ENCODE measurements at regions not wholly inside any gene's neighbourhood (a gene's known extent, or its start where the extent isn't known, plus 50 kb on each side); places are given as distances from the start of the nearest gene placed in this dataset.

DNA sequence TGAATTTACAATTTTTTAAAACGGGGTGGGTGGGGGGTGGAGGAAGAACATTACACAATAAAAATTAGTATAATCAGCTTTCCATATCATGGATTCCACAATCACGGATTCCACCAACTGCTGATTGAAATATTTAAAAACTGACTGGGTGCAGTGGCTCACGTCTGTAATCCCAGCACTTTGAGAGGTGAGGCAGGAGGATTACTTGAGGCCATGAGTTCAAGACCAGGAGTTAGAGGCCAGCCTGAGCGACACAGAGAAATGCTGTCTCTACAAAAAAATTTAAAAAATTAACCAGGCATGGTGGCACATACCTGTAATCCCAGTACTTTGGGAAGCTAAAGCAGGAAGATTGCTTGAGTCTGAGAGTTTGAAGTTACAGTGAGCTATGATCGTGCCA is 254.7 kb downstream of the ATG4C start:
- no peak for DNase-seq (ENCODE audit: low read depth)

DNA sequence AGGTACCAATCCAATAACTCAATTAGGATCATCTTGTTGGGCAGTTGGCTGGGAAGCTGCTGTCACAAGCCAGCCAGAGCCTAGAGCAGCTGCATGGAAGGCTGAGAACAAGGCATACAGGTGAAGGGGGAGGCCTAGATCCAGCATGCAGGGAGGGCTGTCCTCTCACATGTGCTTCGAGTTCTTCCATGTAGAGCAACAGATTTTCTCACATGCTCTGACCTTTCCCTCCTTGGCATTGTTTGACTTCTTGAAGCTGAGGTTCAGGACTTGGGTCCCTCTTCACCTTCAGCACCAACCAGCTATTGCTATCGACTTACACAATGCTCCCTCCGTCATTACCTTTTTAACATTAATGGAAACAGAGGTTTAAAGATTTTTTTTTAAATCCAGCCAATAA is 257.7 kb downstream of the ATG4C start:
- DNase-seq (ENCODE audit: low read depth), result no peak

DNA sequence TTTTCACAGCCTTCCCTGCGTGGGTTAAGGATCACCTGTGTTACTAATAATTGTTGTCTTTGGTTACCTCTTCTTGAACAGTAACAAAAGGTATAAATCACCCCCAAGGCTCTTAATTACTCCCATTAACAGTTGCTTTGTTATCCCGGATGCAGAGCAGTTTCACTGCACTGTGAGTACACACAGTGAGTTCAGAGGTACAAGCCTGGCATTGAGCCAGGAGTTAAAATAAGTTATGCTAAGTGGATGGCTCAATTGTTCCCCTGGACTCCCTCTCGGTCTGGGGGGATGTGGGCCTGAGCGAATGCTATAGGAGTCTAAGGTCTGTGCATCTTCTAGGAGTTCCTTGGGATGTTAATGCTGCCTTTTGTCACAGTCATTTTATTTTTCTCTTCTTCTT is 258.3 kb downstream of the ATG4C start:
- peak; percentile 61 for DNase-seq (ENCODE audit: low read depth)

DNA sequence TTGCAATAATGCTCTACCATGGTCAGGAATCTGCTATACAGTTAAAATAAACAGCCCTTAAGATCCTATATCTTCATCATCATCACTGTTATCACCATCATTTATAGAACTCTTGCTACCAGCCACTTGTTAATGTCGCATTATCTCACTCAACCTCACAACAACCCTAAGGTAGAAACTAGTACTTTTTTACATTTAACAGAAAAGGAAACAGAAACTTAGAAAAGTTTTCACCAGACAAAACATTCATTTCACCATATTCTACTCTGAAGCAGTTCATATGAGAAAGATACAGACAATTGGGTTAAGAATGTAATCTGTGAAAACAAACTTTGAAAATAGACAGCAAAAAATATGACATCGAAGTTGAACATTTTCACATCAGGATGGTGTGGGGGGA is 262.6 kb downstream of the ATG4C start:
- DNase-seq (ENCODE audit: low read depth), result no peak

DNA sequence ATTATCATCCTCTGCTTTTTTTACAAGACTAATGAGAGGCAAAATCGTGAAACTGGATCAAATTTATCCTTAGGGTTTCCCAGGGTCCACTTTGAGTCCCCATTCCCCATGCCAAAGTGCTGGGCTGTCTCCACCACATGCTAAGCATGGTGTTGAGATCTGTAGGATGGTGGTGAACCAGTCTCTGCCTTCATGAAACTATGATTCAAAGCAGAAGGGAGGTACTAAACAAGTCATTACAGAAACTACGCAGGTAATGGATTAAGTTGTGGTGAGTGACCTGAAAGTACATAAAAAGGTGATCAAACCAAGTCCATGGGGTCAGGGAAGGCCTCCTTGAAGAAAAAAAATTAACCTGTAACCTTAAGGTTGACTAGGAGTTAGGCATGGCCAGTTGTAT is 265.2 kb downstream of the ATG4C start:
- peak; percentile 32 for DNase-seq (ENCODE audit: low read depth)

DNA sequence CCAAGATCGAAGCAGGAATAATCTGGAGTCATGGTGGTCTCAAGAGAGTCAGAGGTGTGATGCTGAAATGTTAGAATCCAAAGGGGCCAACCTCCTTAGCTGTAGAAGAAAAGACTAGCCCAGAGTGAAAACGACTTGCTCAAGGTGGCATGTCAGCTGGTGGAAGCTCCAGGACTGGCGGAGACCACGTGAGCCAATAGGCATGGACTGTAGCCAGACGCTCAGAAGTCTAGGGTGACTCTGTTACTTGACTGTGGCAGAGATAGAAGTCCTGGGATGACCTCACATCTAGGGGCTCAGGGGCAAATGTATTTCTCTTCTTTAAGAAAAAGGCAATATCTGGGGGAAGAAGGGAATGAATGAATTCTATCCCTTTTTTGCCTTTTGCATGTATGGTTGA is 267.4 kb downstream of the ATG4C start:
- peak; percentile 54 for DNase-seq (ENCODE audit: low read depth)

DNA sequence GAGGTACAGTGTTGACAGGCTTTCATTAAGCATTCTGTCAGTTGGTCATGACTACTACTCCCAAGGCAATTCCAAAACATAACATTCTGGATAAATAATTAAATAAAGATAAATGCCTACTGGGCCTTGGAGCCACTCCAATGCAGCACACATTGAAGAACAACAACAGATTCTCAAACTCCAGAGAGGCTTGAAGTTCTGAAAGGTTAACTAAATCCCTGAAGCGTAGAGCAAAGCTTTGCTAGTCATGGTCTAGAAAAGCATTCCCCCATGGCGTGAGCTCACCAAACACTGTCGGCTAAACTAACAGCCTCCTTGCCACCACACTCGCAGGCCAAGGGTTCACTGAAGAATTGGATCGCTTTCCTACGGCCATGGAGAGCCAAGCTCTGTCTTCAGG is 268.0 kb downstream of the ATG4C start:
- peak; percentile 99 for DNase-seq (ENCODE audit: low read depth)

DNA sequence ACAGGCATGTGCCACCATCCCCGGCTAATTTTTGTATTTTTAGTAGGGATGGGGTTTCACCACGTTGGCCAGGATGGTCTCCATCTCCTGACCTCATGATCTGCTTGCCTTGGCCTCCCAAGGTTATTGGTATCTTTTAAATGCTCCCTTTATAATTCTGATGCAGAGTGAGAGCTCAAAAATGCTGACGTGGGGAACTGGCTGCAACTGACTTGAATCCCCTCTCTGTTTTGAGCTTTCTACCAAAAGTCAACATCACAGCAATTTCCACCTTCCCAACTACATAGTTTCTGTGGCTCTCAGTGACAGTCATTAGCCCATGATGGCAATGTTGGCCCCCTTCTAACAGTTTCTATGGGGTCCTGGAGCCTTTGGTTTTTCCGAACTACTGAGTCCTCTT is 268.2 kb upstream of the FOXD3 start:
- no peak for DNase-seq (ENCODE audit: low read depth)

DNA sequence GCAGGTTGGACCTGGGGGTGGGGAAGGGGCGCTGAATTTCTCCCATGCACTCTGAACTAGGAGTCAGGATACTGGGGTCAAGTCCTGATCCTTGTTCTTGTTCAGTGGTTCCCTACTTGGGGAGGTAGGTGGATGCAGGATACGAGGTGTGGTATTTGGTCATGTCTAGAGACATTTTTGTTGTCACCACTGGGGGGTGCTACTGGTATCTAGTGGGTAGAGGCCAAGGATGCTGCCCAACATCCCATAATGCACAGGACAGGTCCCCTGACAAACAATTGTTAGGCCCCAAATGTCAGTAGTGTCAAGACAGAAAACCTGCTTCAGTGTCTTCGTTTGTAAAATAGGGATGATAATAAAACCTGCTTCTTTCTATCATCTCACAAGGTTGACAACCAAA is 259.0 kb upstream of the FOXD3 start:
- no peak for DNase-seq (ENCODE audit: low read depth)

DNA sequence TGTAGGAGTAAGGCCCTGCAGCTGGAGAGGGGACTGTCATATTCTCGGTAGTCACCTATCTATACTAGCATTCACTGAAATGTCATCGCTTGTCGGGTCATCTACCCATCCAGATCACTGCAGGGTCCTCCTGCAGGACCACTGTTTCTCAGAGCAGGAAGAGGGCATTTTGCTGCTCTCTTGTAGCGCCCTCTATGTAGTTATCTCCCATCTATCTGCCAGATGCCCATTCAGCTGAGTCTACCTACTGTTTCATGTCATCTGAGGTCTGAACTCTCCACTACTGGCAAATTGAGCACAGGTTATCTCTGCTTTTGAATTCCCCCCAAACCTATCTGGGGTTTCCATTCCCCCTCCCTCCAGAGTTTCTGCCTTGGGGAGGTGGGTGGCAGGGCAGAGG is 258.2 kb upstream of the FOXD3 start:
- no peak for DNase-seq (ENCODE audit: low read depth)

DNA sequence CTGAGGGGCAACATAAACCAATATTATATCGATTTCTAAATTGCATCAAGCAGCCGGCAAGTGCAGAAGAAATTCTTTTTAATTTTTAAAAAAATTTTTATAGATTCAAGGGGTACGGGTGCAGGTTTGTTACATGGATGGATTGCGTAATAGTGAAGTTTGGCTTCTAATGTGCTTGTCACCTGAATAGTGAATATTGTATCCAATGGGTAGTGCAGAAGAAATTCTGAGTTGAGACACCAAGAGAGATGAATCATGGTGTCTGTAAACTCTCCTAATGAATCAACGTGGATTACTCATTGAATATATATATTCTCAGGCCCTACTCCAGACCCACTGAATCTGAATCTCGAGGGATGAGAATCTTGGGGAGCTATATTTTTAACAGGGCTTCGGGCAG is 253.7 kb upstream of the FOXD3 start:
- no peak for DNase-seq (ENCODE audit: low read depth)

DNA sequence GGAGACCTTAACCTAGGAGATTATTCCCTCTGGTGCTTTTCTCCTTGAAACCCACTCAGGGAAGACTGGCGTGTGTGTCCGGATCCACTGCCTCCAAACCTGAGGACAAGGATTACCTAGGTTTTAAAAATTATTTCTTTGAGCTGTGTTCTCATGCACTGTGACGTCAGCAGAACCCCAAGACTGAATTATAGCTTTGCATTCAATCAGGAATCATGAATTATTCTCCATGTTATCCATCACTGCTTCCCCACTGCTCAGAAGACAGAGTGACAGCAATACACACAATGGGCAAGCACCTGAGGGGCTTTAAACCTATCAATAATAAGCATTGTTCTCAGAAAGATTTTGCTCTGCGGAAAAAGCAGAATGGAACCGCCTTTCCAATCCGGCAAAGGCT is 253.2 kb upstream of the FOXD3 start:
- no peak for DNase-seq (ENCODE audit: low read depth)

DNA sequence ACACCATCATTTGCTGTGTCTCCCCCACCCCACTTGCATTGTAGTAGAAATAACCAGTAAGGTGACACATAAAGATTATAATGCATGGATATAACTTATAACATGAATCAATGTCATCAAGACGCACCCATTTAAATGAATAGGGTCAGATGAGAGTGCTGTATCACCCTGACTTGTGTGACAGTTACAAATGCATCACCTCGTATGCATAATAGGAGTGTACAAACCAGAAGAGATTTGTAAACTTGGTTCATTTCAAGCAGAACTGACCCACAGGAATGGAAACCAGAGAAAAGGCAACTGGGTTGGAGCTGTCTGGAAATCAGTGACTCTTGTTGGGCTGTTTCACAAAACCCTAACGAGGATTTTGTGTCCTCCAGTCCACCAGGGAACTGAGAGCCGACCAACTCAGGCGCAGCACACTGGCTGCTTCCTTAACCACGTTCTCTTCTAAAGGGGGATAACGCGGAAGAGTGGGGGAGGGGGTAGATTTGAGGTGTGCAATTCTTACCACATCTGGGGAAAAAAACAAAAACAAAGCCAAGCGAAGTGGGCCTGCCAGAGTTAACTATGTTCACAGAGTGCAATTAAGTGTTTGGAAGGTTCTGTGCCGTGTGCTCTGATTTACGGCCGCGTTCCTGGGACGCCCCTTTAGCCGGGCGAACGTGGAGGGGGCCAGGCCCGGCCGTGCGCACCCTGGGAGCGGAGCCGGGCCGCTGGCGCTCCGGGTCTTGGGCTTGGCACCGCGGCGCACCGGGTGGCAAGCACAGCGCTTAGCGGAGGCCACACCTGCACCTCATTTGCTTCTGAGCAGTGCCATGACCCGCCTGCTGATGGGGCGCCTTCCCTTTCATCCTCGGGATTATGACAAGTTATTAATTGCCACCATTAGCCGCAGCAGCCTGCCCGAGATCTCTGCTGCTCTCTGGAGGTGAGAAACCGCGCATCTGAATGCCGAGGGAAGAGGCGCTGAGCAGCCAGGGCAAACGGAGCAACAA is 248.8 kb upstream of the FOXD3 start:
- DNase-seq (ENCODE audit: low read depth), result peak; percentile 23

DNA sequence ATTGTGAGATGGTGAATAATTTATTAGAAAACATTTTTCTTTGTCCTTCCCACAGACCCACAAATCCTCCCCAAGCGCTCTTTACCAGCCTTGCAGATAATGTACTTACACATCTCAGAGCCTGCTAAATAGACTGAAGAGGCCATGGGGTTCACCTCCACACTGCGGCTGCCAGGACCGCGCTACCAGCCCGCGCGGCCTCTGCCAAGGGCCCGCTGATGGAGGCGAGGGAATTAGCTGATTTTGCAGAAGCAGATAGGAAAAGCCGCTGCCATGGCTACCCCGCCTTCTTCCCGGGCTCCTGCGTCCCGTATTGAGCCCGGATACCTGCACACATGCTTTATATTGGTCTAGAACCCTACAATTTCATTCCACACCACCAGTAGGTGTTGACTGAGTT is 248.0 kb upstream of the FOXD3 start:
- DNase-seq (ENCODE audit: low read depth), result no peak

DNA sequence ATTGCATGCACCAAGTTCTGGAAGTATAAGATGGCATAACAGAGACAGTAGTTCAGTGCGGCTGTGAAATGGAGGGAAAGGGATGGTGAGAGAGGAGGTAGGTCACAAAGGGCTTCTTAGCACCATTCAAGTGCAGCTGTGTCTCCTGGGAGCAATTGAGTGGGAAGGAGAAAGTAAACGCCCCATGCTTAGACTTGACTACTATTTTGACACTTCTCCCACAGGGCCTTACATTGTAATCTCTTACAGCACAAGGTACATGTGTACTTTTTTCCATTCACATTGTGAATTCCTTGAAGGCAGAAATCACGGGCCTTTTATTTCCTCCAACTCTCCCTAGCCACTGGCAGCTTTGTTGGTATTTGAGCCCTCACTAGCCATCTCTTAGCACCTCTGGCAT is 239.6 kb upstream of the FOXD3 start:
- peak; percentile 9 for DNase-seq (ENCODE audit: low read depth)

DNA sequence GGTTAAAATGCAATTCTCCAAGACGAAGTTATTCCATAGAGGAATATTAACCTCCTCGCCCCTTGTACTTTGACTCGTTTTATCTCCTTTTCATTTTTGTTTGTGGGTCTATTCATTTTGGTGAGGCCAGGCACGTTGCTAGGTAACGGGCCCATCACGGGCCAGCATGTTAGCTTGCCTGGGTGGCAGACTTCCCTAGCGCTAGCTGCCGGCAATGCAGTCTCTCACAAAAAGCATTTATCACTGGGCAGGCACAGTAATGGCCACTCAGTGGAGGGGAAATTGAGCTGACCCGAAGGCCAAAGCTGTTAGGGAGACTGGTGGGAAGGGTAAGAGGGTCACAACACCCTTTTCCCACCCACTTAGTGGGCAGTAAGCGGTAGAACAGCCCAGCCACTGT is 234.4 kb upstream of the FOXD3 start:
- DNase-seq (ENCODE audit: low read depth), result no peak

DNA sequence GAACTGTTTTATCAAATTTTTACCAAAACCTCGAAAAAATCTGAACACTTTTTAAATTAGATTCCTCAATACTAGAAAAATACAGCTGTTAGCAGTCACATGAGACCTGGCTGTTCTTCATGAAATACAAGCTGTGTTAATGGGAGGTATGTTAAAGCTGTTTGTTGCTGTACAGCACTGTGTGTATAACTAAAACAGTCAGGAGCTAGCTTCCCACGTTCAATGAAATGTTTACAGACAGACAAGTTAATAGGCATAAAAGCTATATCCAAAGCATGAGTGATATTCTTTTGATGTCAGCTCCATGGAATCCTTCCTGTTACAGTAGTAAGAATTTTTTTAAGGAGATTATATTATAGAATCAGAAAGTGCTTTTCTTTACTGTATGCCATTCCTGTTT is 223.2 kb upstream of the FOXD3 start:
- no peak for DNase-seq (ENCODE audit: low read depth)

DNA sequence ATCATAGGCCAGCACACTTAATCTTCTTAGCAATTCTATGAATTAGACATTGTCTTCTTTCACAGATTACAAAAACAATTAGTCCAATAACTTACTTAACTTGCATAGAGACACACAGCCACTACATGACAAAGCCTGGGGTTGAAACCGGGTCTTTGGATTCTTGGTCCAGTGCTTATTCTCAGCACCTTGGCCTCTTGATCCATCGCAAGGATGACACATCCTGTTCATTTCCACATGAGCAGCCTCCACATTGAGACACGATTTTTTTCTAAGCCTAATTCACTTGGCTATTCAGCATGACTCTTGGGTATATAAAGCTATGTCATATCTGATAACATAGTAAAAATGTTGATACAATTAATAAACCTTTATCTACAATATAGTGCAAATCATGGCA is 221.0 kb upstream of the FOXD3 start:
- peak; percentile 72 for DNase-seq (ENCODE audit: low read depth)

DNA sequence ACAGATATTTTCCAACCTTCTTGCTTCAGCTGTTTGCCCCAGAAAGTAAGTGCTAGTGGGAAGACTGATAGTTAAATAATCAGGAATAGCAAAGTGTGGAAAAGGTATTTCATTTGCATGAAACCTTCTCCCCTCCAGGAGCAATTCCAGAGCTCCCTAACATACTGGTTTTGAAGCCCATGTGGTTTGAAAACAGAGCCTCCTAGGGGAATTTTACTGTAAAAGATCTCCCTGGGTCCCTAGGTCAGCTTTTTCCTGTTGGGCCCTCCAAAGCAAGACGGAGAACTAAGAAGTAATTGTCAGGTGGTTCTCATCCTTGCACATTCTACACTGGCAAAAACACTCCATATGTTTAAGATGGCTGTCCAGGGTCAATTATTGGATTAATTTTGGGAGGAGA is 218.7 kb upstream of the FOXD3 start:
- no peak for DNase-seq (ENCODE audit: low read depth)

DNA sequence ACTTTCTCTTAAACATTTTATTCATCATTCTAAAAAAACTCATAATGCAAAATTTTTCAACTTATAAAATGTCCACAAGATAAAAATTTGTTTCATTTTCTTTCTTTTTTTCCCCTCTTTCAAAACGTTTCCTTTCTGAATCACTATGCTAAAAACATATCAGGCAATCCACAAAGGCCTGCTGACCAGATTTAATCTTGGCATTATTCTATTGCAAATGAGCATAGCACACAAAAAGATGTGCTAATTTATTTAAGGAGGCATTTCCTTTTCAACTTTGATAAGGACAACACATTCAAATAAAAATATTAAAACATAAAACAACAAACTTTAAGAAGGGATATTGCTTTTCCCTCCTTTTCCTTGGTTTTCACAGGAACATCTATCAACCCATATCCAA is 215.3 kb upstream of the FOXD3 start:
- no peak for DNase-seq (ENCODE audit: low read depth)

DNA sequence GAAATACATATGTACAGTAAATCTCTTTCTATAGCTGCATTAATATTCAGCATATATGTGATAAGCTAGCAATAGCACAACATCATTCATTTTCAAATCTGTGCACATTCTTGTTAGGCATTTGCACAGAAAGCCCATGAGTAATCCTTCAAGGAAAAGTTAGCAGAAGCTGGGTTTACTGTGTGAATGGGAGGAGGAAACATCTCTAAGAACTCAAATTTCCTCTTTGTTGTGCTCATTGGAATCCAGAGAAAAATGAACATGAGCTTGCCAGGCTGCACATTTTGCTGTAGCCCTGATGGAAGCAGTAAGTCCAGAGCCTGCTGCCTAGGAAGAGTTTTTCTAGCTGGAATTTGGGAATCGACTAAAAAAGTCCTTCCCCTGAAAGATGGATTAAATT is 214.2 kb upstream of the FOXD3 start:
- DNase-seq (ENCODE audit: low read depth), result peak; percentile 38

DNA sequence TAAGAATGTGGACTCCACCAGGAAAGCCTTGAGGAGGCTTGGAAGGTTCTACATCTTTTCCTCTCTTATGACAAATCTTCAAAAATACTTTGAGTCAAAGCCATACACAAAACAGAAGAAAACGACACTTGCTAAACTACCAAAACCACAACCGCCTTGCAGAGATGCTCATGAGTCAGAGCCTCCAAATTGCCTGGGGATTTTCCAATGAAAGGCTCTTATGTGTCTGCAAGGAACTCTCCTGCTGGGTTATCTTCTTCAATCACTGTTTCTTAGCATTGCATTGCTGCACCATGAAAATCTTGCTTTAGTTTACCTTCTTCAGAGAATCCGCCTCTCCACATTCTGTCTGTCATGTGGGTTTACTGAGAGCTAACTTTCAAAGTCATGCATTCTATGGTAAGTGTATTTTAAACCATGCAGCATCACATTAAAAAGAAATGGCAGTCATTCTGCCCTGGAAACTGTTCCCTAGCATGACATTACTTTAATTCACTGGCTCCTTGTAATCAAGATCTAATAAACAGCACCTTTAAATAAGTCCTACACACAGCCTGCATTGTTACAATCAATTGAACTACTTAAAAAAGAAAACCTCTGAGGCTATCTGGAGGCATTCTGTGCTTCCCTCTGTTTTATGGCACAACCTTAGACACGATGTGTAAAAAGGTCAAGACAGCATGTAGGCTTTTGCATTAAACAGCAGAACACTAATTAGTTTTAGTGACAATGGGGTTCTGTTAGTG is 210.0 kb upstream of the FOXD3 start:
- peak; percentile 77 for DNase-seq (ENCODE audit: low read depth)

DNA sequence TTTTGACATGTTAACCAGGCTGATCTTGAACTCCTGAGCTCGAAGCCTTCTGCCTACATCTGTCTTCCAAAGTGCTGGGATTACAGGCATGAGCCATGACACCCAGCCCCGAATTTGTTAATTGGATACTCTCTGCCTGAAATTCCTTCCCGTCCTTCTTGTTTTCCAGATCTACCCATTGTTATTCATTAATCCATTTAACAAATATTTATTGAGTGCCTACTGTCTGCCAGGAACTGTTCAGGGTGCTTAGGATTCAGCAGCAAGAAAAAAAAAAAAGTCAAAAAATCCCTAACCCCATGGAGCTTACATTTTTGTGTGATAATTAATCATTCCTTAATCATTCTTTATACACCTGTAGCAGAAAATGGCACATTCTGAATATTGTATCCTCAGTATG is 206.8 kb upstream of the FOXD3 start:
- peak; percentile 34 for DNase-seq (ENCODE audit: low read depth)

All from renal cortical epithelial cell (primary cell).